ENCODE measurements at regions not wholly inside any gene's neighbourhood (a gene's known extent, or its start where the extent isn't known, plus 50 kb on each side); places are given as distances from the start of the nearest gene placed in this dataset.

DNA sequence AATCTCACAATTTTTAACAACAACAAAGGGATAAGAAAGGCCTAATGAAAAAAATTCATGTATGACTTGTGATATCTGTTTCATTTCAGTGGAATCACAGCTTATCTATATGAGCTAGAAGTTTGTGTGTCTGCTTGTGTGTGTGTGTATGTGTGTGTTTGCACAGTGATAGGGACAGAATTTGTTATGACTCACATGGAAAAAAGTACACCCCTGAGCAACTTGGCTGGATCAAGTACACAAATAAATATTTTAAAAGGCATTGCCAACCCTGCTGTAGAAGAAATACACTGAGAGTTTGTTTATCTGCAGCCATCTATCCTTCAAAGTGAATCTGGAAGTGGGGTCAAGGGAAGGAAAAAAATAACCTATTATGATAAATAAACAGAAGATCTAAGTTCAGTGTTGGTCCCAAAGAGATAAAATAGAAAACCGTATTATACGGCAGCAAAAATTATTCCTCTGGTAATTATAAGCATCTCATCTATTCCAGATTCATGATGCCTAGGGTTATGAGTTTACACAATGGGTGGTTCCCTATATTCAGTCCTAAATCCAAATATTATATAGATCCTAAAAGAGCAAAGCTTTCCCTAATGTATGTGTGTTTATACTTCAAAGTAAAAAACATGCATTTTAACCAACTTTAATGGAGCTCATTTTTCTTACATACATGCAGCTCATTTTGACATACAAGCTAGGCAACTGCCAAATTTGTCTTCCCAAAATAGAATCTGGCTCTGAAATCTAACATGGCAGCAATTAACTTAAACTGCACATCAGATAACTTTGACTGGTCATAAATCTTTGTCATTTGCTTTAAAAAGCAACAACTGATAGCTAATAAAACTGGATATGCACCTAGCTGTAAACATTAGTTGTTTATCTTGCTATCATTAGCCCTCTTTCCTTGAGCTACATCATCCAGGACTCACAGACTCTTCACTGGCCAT, 420.6 kb downstream of the IRS1 start:
- TF ChIP-seq, protein P1, sequence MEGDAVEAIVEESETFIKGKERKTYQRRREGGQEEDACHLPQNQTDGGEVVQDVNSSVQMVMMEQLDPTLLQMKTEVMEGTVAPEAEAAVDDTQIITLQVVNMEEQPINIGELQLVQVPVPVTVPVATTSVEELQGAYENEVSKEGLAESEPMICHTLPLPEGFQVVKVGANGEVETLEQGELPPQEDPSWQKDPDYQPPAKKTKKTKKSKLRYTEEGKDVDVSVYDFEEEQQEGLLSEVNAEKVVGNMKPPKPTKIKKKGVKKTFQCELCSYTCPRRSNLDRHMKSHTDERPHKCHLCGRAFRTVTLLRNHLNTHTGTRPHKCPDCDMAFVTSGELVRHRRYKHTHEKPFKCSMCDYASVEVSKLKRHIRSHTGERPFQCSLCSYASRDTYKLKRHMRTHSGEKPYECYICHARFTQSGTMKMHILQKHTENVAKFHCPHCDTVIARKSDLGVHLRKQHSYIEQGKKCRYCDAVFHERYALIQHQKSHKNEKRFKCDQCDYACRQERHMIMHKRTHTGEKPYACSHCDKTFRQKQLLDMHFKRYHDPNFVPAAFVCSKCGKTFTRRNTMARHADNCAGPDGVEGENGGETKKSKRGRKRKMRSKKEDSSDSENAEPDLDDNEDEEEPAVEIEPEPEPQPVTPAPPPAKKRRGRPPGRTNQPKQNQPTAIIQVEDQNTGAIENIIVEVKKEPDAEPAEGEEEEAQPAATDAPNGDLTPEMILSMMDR (IDR thresholded peaks at IDR 0.05), result no peak
- TF ChIP-seq RCOR1 (IDR thresholded peaks at IDR 0.05; ENCODE audit: low read depth, low read length) (no peak), POLR2A (IDR thresholded peaks at IDR 0.05; ENCODE audit: low read length) (no peak), SREBF2 (IDR thresholded peaks at IDR 0.05) (no peak)
- TF ChIP-seq, protein P2, sequence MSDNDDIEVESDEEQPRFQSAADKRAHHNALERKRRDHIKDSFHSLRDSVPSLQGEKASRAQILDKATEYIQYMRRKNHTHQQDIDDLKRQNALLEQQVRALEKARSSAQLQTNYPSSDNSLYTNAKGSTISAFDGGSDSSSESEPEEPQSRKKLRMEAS (IDR thresholded peaks at IDR 0.05), result no peak

All from A549 (cell line).